K562 (cell line): ENCODE measurements at regions not wholly inside any gene's neighbourhood (a gene's known extent, or its start where the extent isn't known, plus 50 kb on each side); places are given as distances from the start of the nearest gene placed in this dataset.

Experiments used
- CBX8 ChIP-seq: fragments of 200-600 bp; sonication (generic); IDR thresholded peaks from 2 replicates; pipeline ENCODE4 v1.6.1; 2012; ENCODE audit warnings: borderline replicate concordance, mixed run types, low read depth, mild to moderate bottlenecking, moderate library complexity, mixed read lengths, low read length, control low read depth, inconsistent platforms; ENCODE audit not compliant: poor library complexity, severe bottlenecking; ENCODE audit errors: extremely low read depth
- ESRRB ChIP-seq: fragments of 250-450 bp; sonication (Bioruptor Pico); IDR thresholded peaks from 2 replicates; pipeline ENCODE4 v1.5.0; 2020; ENCODE audit warnings: mild to moderate bottlenecking, moderate library complexity, borderline replicate concordance
- NFXL1 ChIP-seq: fragments of 450-650 bp; formaldehyde crosslinking; IDR thresholded peaks from 2 replicates; pipeline ENCODE4 v1.4.0; 2021; ENCODE audit warnings: mild to moderate bottlenecking
- NR4A1 ChIP-seq, 2 experiments: fragments of 250-450 bp in 1 of 2; fragments of 450-650 bp in 1 of 2; sonication (Bioruptor Pico) in 1 of 2; IDR thresholded peaks; 2 replicates each; pipeline versions ENCODE4 v1.4.0 to v1.6.1; 2016 to 2020; ENCODE audit warnings: mild to moderate bottlenecking in 2 of 2, missing compliant biosample characterization in 1 of 2, missing genetic modification characterization in 1 of 2, moderate library complexity in 1 of 2
- PURB ChIP-seq: sonication (generic); formaldehyde crosslinking; IDR thresholded peaks from 2 replicates; pipeline ENCODE4 v1.9.0; 2021; ENCODE audit warnings: low read depth, mild to moderate bottlenecking, missing genetic modification reagents
- TCF3 ChIP-seq: sonication (generic); formaldehyde crosslinking; IDR thresholded peaks from 2 replicates; pipeline ENCODE4 v1.4.0; 2020; ENCODE audit warnings: mild to moderate bottlenecking, missing genetic modification reagents
- UBTF ChIP-seq, 2 experiments: IDR thresholded peaks; 2 replicates each; pipeline ENCODE4 v1.6.1; 2012; ENCODE audit warnings: improper control_type of control experiment in 2 of 2, low read depth in 2 of 2, low read length in 2 of 2, borderline replicate concordance in 1 of 2
- ZBTB2 ChIP-seq: fragments of 450-650 bp; IDR thresholded peaks from 2 replicates; pipeline ENCODE4 v1.6.1; 2016; ENCODE audit warnings: antibody characterized with exemption
- ZNF239 ChIP-seq: fragments of 250-450 bp; sonication (Bioruptor Pico); IDR thresholded peaks from 2 replicates; pipeline ENCODE4 v1.4.0; 2020; ENCODE audit warnings: mild to moderate bottlenecking
- ZNF316 ChIP-seq: fragments of 450-650 bp; IDR thresholded peaks from 2 replicates; pipeline ENCODE4 v1.6.1; 2016
- ZNF41 ChIP-seq: fragments of 250-450 bp; sonication (Bioruptor Pico); conservative IDR thresholded peaks from 2 replicates; pipeline ENCODE4 v1.4.0; 2020; ENCODE audit warnings: mild to moderate bottlenecking
- ZNF436 ChIP-seq: fragments of 250-450, 450-650 bp; sonication (Bioruptor Pico); formaldehyde crosslinking; IDR thresholded peaks from 2 replicates; pipeline ENCODE4 v1.7.0; 2020; ENCODE audit warnings: mild to moderate bottlenecking
- ZNF766 ChIP-seq: fragments of 200-800 bp; sonication (Bioruptor generic); conservative IDR thresholded peaks from 2 replicates; pipeline ENCODE4 v1.6.1; 2016; ENCODE audit warnings: missing genetic modification characterization, missing compliant biosample characterization

- TF ChIP-seq ZBTB2 (no peak), ZNF766 (CRISPR knock-in tag) (0 out of 2 replicates have a peak, but pooled peaks have one; percentile 17), ZNF316 (peak; percentile 90), ZNF239 (CRISPR knock-in tag) (no peak), CBX8 (no peak), PURB (CRISPR knock-in tag) (no peak), TCF3 (no peak), ZNF41 (CRISPR knock-in tag) (no peak), ZNF436 (CRISPR knock-in tag) (no peak), ESRRB (CRISPR knock-in tag) (no peak), NR4A1 (CRISPR knock-in tag; IDR thresholded peaks at IDR 0.05) (no peak), NR4A1 (tag; IDR thresholded peaks at IDR 0.05) (0 out of 2 replicates have a peak, but pooled peaks have one; percentile 27), UBTF (IDR thresholded peaks at IDR 0.05; ENCODE audit: borderline replicate concordance in 1 of 2, low read depth in 2 of 2, low read length in 2 of 2) (no peak), NFXL1 (CRISPR knock-in tag) (no peak)
- TF ChIP-seq, all 486 proteins: peak for 32
These were observed 84.9 kb upstream of the SLC44A3 start (continued) for GRCh38 chr1:94734963-94735901.
